Testis (tissue), 2 donors: ENCODE measurements at regions not wholly inside any gene's neighbourhood (a gene's known extent, or its start where the extent isn't known, plus 50 kb on each side); places are given as distances from the start of the nearest gene placed in this dataset.

ENCODE experiments used
- CTCF ChIP-seq, 3 experiments: fragments of 450-650 bp in 2 of 3; fragments of 200-600 bp in 1 of 3; sonication (generic) in 1 of 3; IDR thresholded peaks; one replicate each; pipeline ENCODE4 v1.5.1; 2016 to 2019; ENCODE audit warnings: antibody characterized with exemption in 3 of 3, mild to moderate bottlenecking in 2 of 3, moderate library complexity in 1 of 3
- POLR2A ChIP-seq: fragments of 450-650 bp; IDR thresholded peaks from one replicate; pipeline ENCODE4 v1.6.1; 2017; ENCODE audit warnings: antibody characterized with exemption, mild to moderate bottlenecking, moderate library complexity

GRCh38 chr14:51424041-51424440 is 184.0 kb downstream of the TMX1 start:
- TF ChIP-seq CTCF (IDR thresholded peaks at IDR 0.05) (no peak), POLR2A (no peak)
